Heart left ventricle (tissue), 13 donors: ENCODE measurements at regions not wholly inside any gene's neighbourhood (a gene's known extent, or its start where the extent isn't known, plus 50 kb on each side); places are given as distances from the start of the nearest gene placed in this dataset.

Source experiments
- CTCF ChIP-seq, 12 donors: fragments of 200-600 bp; sonication (generic) in 4 of 12; IDR thresholded peaks; one replicate each; pipeline versions ENCODE4 v1.5.0 to v1.8.0; 2018 to 2022; ENCODE audit warnings: antibody characterized with exemption in 12 of 12, mild to moderate bottlenecking in 5 of 12
- POLR2A ChIP-seq, 2 donors: fragments of 450-650 bp; IDR thresholded peaks; one replicate each; pipeline ENCODE4 v1.6.1; 2017; ENCODE audit warnings: antibody characterized with exemption in 2 of 2, mild to moderate bottlenecking in 2 of 2, moderate library complexity in 2 of 2
- donor health status: ischemic (EF 13 %, LVEDD 7.1; RV severe dilation, severe dysfunction).
- donor health status: DM: no; HTN: yes; CAD: no.
- donor health status: DM: no; HTN: no; CAD: no.
- donor health status: ischemic (EF 25% LVEDD 6.9; RV normal size, moderate dysfunction).
- donor health status: ischemic (EF 25% LVEDD 5.7; RV mildly dilated, moderate dysfunction).
- donor health status: ischemic (EF 35%, LVEDD 5.7; RV mildly dilated, moderate dysfunction).
- donor health status: nonischemic (EF 11% LVEDD 7.7; RV severe dilation, severe dysfunction).
- donor health status: DM: yes; HTN: yes; CAD: no.
- donor health status: PGD.
- donor health status: ischemic (EF 29% LVEDD 5.4; RV normal size, mild dysfunction).
- donor health status: nonischemic (EF 23%, LVEDD 6.1; RV moderate dilation, normal function).

GRCh38 chr10:85170026-85170425, 841.6 kb downstream of the CCSER2 start:
- no peak for TF ChIP-seq CTCF (IDR thresholded peaks at IDR 0.05)
- TF ChIP-seq POLR2A (IDR thresholded peaks at IDR 0.05), result no peak
